HAP-1 (cell line): ENCODE measurements at regions not wholly inside any gene's neighbourhood (a gene's known extent, or its start where the extent isn't known, plus 50 kb on each side); places are given as distances from the start of the nearest gene placed in this dataset.
"Not testable (repeated sequence)": the region's sequence is repeated elsewhere in the genome, so short reads cannot be mapped to it uniquely, and the experiment has no call there.

ENCODE experiments used
- DNase-seq, 2 experiments: peaks; one replicate each; pipeline ENCODE4 v3.0.0-alpha.2; 2016 to 2020; ENCODE audit warnings: low spot score in 2 of 2
- H3K27me3 ChIP-seq: fragments of 250-450 bp; sonication (Bioruptor Pico); 2 replicates; pipeline ENCODE4 v1.5.1; 2020; ENCODE audit warnings: low read depth, mild to moderate bottlenecking, moderate library complexity
- H3K36me3 ChIP-seq: fragments of 250-450 bp; sonication (Bioruptor Pico); replicated peaks from 2 replicates; pipeline ENCODE4 v1.5.1; 2020; ENCODE audit warnings: mild to moderate bottlenecking
- H3K4me1 ChIP-seq: fragments of 250-450 bp; sonication (Bioruptor Pico); 2 replicates; pipeline ENCODE4 v1.5.1; 2020; ENCODE audit warnings: mild to moderate bottlenecking
- H3K4me3 ChIP-seq: fragments of 250-450 bp; sonication (Bioruptor Pico); 2 replicates; pipeline ENCODE4 v1.5.1; 2020; ENCODE audit warnings: mild to moderate bottlenecking, moderate library complexity
- H3K9me3 ChIP-seq: fragments of 250-450 bp; sonication (Bioruptor Pico); 2 replicates; pipeline ENCODE4 v1.5.1; 2020; ENCODE audit warnings: mild to moderate bottlenecking, moderate library complexity
- in situ Hi-C: fragments of 300-500 bp; cut with MboI; formaldehyde crosslinking; loops from 3 replicates; pipeline ENCODE4 v1.14.3; 2020; ENCODE audit warnings: low sequenced_read_pairs, inconsistent platforms, mixed read lengths

- in situ Hi-C loops: no loop called here
- H3K4me3 ChIP-seq: no peak overlapping the region
- 0 out of 2 replicates have a peak, but pooled peaks cover 3% of the 10 kb centered on the region for H3K9me3 ChIP-seq
- H3K36me3 ChIP-seq: no peaks in the 10 kb centered on the region
- H3K27me3 ChIP-seq: no peaks in the 10 kb centered on the region
- H3K4me1 ChIP-seq: no peaks in the 10 kb centered on the region
- DNase-seq: no peak
Observed at GRCh38 chr7:4574851-4575250, 107.2 kb upstream of the FOXK1 start.

- H3K36me3 ChIP-seq: no peaks in the 10 kb centered on the region
- H3K27me3 ChIP-seq: no peaks in the 10 kb centered on the region
- DNase-seq: no peak
- H3K4me3 ChIP-seq: no peak overlapping the region
- 0 out of 2 replicates have a peak, but pooled peaks cover 3% of the 10 kb centered on the region for H3K9me3 ChIP-seq
- H3K4me1 ChIP-seq: no peaks in the 10 kb centered on the region
- in situ Hi-C loops: no loop called here
Observed at GRCh38 chr7:4575254-4575653, 106.8 kb upstream of the FOXK1 start.

- Histone ChIP-seq H3K36me3 (no peaks in the 10 kb centered on the region), H3K27me3 (no peaks in the 10 kb centered on the region), H3K4me3 (no peak overlapping the region), H3K4me1 (peaks cover 16% of the 10 kb centered on the region), H3K9me3 (no peaks in the 10 kb centered on the region)
- in situ Hi-C loops: loop anchor here (25.0 kb wide), 1 partner anchor 159 kb away; no protein-coding TSS in a partner anchor
- no peak for DNase-seq
Observed at GRCh38 chr7:4602905-4603842, 78.9 kb upstream of the FOXK1 start.

DNA sequence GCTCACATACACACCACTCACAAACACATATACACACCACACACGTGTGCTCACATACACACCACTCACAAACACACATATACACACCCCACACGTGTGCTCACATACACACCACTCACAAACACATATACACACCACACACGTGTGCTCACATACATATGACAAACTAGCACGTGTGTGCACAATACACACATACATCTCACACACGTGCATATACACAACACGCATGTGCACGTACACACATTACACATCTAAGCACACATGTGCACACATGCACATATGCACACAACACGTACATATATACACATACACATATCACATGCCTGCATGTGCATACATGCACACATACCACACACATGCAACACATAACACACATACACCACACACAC is 78.3 kb upstream of the FOXK1 start:
- in situ Hi-C loops: loop anchor here (25.0 kb wide), 1 partner anchor 158 kb away; no protein-coding TSS in a partner anchor
- DNase-seq: no peak
- Histone ChIP-seq H3K9me3 (no peaks in the 10 kb centered on the region), H3K4me1 (peaks cover 16% of the 10 kb centered on the region), H3K27me3 (no peaks in the 10 kb centered on the region), H3K4me3 (no peak overlapping the region), H3K36me3 (no peaks in the 10 kb centered on the region)

DNA sequence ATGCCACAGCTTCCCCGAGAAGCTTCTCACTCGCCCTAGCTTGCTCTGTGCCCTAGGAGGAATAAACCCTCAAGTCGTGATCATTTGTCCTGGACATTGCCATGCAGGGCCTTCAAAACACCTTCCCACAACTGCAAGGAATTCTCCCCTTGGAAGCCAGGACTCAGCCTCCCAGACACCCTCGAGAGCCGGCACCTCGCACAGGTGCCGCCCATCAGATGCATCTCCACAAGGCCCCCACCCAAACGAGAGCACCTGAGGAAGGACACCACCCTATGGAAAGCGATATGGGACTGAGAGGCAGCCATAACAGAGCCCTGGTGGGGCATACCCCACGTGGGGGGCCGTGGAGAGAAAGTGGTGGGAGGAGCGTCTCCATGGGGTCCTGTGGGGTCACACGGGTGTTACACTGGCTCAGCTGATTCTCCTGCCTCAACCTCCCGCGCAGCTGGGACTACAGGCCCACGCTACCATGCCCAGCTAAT is 77.6 kb upstream of the FOXK1 start:
- no peaks in the 10 kb centered on the region for H3K9me3 ChIP-seq
- DNase-seq: no peak
- no peaks in the 10 kb centered on the region for H3K27me3 ChIP-seq
- in situ Hi-C loops: loop anchor here (25.0 kb wide), 1 partner anchor 158 kb away; no protein-coding TSS in a partner anchor
- no peaks in the 10 kb centered on the region for H3K36me3 ChIP-seq
- no peak overlapping the region for H3K4me3 ChIP-seq
- peaks cover 16% of the 10 kb centered on the region for H3K4me1 ChIP-seq

GRCh38 chr7:4606797-4607196 is 75.3 kb upstream of the FOXK1 start:
- in situ Hi-C loops: loop anchor here (25.0 kb wide), 1 partner anchor 156 kb away; no protein-coding TSS in a partner anchor
- Histone ChIP-seq H3K27me3 (no peaks in the 10 kb centered on the region), H3K4me1 (peaks cover 11% of the 10 kb centered on the region; the same call in 1 of the 2 replicates), H3K4me3 (no peak overlapping the region), H3K9me3 (no peaks in the 10 kb centered on the region), H3K36me3 (no peaks in the 10 kb centered on the region)
- DNase-seq: no peak

- no peaks in the 10 kb centered on the region for H3K36me3 ChIP-seq
- peaks cover 9% of the 10 kb centered on the region; the same call in 1 of the 2 replicates for H3K4me1 ChIP-seq
- H3K27me3 ChIP-seq: no peaks in the 10 kb centered on the region
- in situ Hi-C loops: loop anchor here (25.0 kb wide), 1 partner anchor 155 kb away; no protein-coding TSS in a partner anchor
- H3K4me3 ChIP-seq: no peak overlapping the region
- H3K9me3 ChIP-seq: no peaks in the 10 kb centered on the region; the same call in 1 of the 2 replicates
- DNase-seq: peak in 1 of 2 experiments; percentile 12
Observed at GRCh38 chr7:4607311-4607729, 74.8 kb upstream of the FOXK1 start.

GRCh38 chr7:4609576-4609975 is 72.5 kb upstream of the FOXK1 start:
- not testable (repeated sequence) for DNase-seq, H3K9me3 ChIP-seq, H3K4me1 ChIP-seq, H3K4me3 ChIP-seq, H3K27me3 ChIP-seq, H3K36me3 ChIP-seq
- in situ Hi-C loops: loop anchor here (25.0 kb wide), 1 partner anchor 153 kb away; no protein-coding TSS in a partner anchor

- Histone ChIP-seq H3K4me3 (no peak overlapping the region), H3K4me1 (peaks cover 11% of the 10 kb centered on the region), H3K27me3 (no peaks in the 10 kb centered on the region), H3K9me3 (peaks cover 3% of the 10 kb centered on the region; the same call in 1 of the 2 replicates), H3K36me3 (no peaks in the 10 kb centered on the region)
- DNase-seq: peak; percentile 69 to 74
- in situ Hi-C loops: loop anchor here (25.0 kb wide), 1 partner anchor 151 kb away; no protein-coding TSS in a partner anchor
Observed at GRCh38 chr7:4610768-4611467, 71.2 kb upstream of the FOXK1 start.

- Histone ChIP-seq H3K36me3 (no peaks in the 10 kb centered on the region), H3K4me1 (peaks cover 12% of the 10 kb centered on the region), H3K4me3 (no peak overlapping the region), H3K27me3 (no peaks in the 10 kb centered on the region), H3K9me3 (peaks cover 3% of the 10 kb centered on the region; the same call in 1 of the 2 replicates)
- no peak for DNase-seq
- in situ Hi-C loops: loop anchor here (25.0 kb wide), 1 partner anchor 150 kb away; no protein-coding TSS in a partner anchor
Observed at GRCh38 chr7:4612237-4612636, 69.9 kb upstream of the FOXK1 start.

GRCh38 chr7:4612939-4613841 is 68.9 kb upstream of the FOXK1 start:
- in situ Hi-C loops: loop anchor here (25.0 kb wide), 1 partner anchor 149 kb away; no protein-coding TSS in a partner anchor

GRCh38 chr7:4613846-4614548 is 68.1 kb upstream of the FOXK1 start:
- Histone ChIP-seq H3K36me3 (no peaks in the 10 kb centered on the region), H3K4me1 (peaks cover 11% of the 10 kb centered on the region), H3K4me3 (no peak overlapping the region), H3K9me3 (peaks cover 3% of the 10 kb centered on the region; the same call in 1 of the 2 replicates), H3K27me3 (no peaks in the 10 kb centered on the region)
- in situ Hi-C loops: loop anchor here (25.0 kb wide), 1 partner anchor 148 kb away; no protein-coding TSS in a partner anchor
- no peak for DNase-seq

More at GRCh38 chr7:4612939-4613841, 68.9 kb upstream of the FOXK1 start:
- Histone ChIP-seq H3K4me3 (no peak overlapping the region), H3K9me3 (peaks cover 3% of the 10 kb centered on the region; the same call in 1 of the 2 replicates), H3K4me1 (peaks cover 11% of the 10 kb centered on the region), H3K27me3 (no peaks in the 10 kb centered on the region), H3K36me3 (no peaks in the 10 kb centered on the region)
- no peak for DNase-seq
